NB4 (cell line): ENCODE measurements at regions not wholly inside any gene's neighbourhood (a gene's known extent, or its start where the extent isn't known, plus 50 kb on each side); places are given as distances from the start of the nearest gene placed in this dataset.

Experiments used
- CTCF ChIP-seq: IDR thresholded peaks from one replicate; pipeline ENCODE4 v1.5.1; 2012; ENCODE audit warnings: low read depth, low read length
- MAX ChIP-seq: IDR thresholded peaks from 2 replicates; pipeline ENCODE4 v1.6.1; 2011; ENCODE audit warnings: low read depth, low read length
- MYC ChIP-seq: IDR thresholded peaks from 2 replicates; pipeline ENCODE4 v1.6.1; 2011; ENCODE audit warnings: low read depth, low read length
- POLR2A ChIP-seq: IDR thresholded peaks from 2 replicates; pipeline ENCODE4 v1.6.1; 2011; ENCODE audit warnings: mild to moderate bottlenecking; ENCODE audit not compliant: insufficient read length; ENCODE audit errors: extremely low read depth

- TF ChIP-seq CTCF = no peak
- TF ChIP-seq POLR2A = no peak
- no peak for TF ChIP-seq MAX
- no peak for TF ChIP-seq MYC
Observed at GRCh38 chr17:72297326-72298115, 176.7 kb downstream of the SOX9 start.
